ENCODE measurements at regions not wholly inside any gene's neighbourhood (a gene's known extent, or its start where the extent isn't known, plus 50 kb on each side); places are given as distances from the start of the nearest gene placed in this dataset.

GRCh38 chr14:28496364-28496763 is 270.2 kb upstream of the FOXG1 start:
- H2AFZ ChIP-seq, result no peak overlapping the region
- no peak for TF ChIP-seq CTCF (IDR thresholded peaks at IDR 0.05)
- no peak overlapping the region for H3K9ac ChIP-seq
- no peak overlapping the region for H3K4me3 ChIP-seq (ENCODE audit: low read depth, low read length)
- no peaks in the 10 kb centered on the region for H3K36me3 ChIP-seq (ENCODE audit: control insufficient read depth, insufficient read depth, low read length)
- H3K27ac ChIP-seq, result no peak overlapping the region
- no peaks in the 10 kb centered on the region for H3K27me3 ChIP-seq (ENCODE audit: control insufficient read depth, insufficient read depth, low read length)
- no peaks in the 10 kb centered on the region for H3K4me1 ChIP-seq
- H3K4me2 ChIP-seq (ENCODE audit: low read length), result no peak overlapping the region
- no peaks in the 10 kb centered on the region for H3K79me2 ChIP-seq
- H3K9me3 ChIP-seq (ENCODE audit: control insufficient read depth, low read length), result no peaks in the 10 kb centered on the region

- Histone ChIP-seq H3K4me1 (no peaks in the 10 kb centered on the region), H3K4me3 (ENCODE audit: low read depth, low read length) (no peak overlapping the region), H3K9ac (no peak overlapping the region), H3K27ac (no peak overlapping the region), H3K9me3 (ENCODE audit: control insufficient read depth, low read length) (no peaks in the 10 kb centered on the region), H3K36me3 (ENCODE audit: control insufficient read depth, insufficient read depth, low read length) (no peaks in the 10 kb centered on the region), H3K79me2 (no peaks in the 10 kb centered on the region), H3K27me3 (ENCODE audit: control insufficient read depth, insufficient read depth, low read length) (no peaks in the 10 kb centered on the region), H2AFZ (no peak overlapping the region), H3K4me2 (ENCODE audit: low read length) (no peak overlapping the region)
- TF ChIP-seq CTCF (IDR thresholded peaks at IDR 0.05), result no peak
Observed at GRCh38 chr14:28502517-28502916, 264.1 kb upstream of the FOXG1 start.

- Histone ChIP-seq H3K9me3 (ENCODE audit: control insufficient read depth, low read length) (no peaks in the 10 kb centered on the region), H3K4me2 (ENCODE audit: low read length) (no peak overlapping the region), H3K4me1 (no peaks in the 10 kb centered on the region), H2AFZ (no peak overlapping the region), H3K4me3 (ENCODE audit: low read depth, low read length) (no peak overlapping the region), H3K27me3 (ENCODE audit: control insufficient read depth, insufficient read depth, low read length) (no peaks in the 10 kb centered on the region), H3K9ac (no peak overlapping the region), H3K36me3 (ENCODE audit: control insufficient read depth, insufficient read depth, low read length) (no peaks in the 10 kb centered on the region), H3K27ac (no peak overlapping the region), H3K79me2 (no peaks in the 10 kb centered on the region)
- TF ChIP-seq CTCF (IDR thresholded peaks at IDR 0.05), result no peak
Observed at GRCh38 chr14:28515571-28515970, 251.0 kb upstream of the FOXG1 start.

GRCh38 chr14:28536889-28537288 is 229.7 kb upstream of the FOXG1 start:
- H3K79me2 ChIP-seq, result no peaks in the 10 kb centered on the region
- H2AFZ ChIP-seq, result no peak overlapping the region
- no peak overlapping the region for H3K27ac ChIP-seq
- H3K9ac ChIP-seq, result no peak overlapping the region
- H3K27me3 ChIP-seq (ENCODE audit: control insufficient read depth, insufficient read depth, low read length), result no peaks in the 10 kb centered on the region
- H3K9me3 ChIP-seq (ENCODE audit: control insufficient read depth, low read length), result no peaks in the 10 kb centered on the region
- H3K4me1 ChIP-seq, result no peaks in the 10 kb centered on the region
- no peak overlapping the region for H3K4me3 ChIP-seq (ENCODE audit: low read depth, low read length)
- no peak for TF ChIP-seq CTCF (IDR thresholded peaks at IDR 0.05)
- H3K36me3 ChIP-seq (ENCODE audit: control insufficient read depth, insufficient read depth, low read length), result no peaks in the 10 kb centered on the region
- H3K4me2 ChIP-seq (ENCODE audit: low read length), result no peak overlapping the region

GRCh38 chr14:28542040-28542439 is 224.5 kb upstream of the FOXG1 start:
- Histone ChIP-seq H3K4me1 (no peaks in the 10 kb centered on the region), H3K4me3 (ENCODE audit: low read depth, low read length) (no peak overlapping the region), H3K9ac (no peak overlapping the region), H3K27me3 (ENCODE audit: control insufficient read depth, insufficient read depth, low read length) (no peaks in the 10 kb centered on the region), H2AFZ (no peak overlapping the region), H3K27ac (no peak overlapping the region), H3K36me3 (ENCODE audit: control insufficient read depth, insufficient read depth, low read length) (no peaks in the 10 kb centered on the region), H3K4me2 (ENCODE audit: low read length) (no peak overlapping the region), H3K79me2 (no peaks in the 10 kb centered on the region), H3K9me3 (ENCODE audit: control insufficient read depth, low read length) (no peaks in the 10 kb centered on the region)
- no peak for TF ChIP-seq CTCF (IDR thresholded peaks at IDR 0.05)

Data from parathyroid adenoma (tissue), 2 donors.